ENCODE measurements at regions not wholly inside any gene's neighbourhood (a gene's known extent, or its start where the extent isn't known, plus 50 kb on each side); places are given as distances from the start of the nearest gene placed in this dataset.

GRCh38 chr7:17142831-17143541 is 155.5 kb upstream of the AHR start:
- no peak for TF ChIP-seq CTCF (IDR thresholded peaks at IDR 0.05)
- no peak for DNase-seq
- intact Hi-C loops (cut with DNase I, micrococcal nuclease), result no loop called here
- H3K4me1 ChIP-seq (ENCODE audit: low read depth), result peaks cover 5% of the 10 kb centered on the region
- H3K36me3 ChIP-seq (ENCODE audit: low read depth), result no peaks in the 10 kb centered on the region
- ATAC-seq, result peak; percentile 15
- no peak overlapping the region for H3K4me3 ChIP-seq
- no peaks in the 10 kb centered on the region for H3K9me3 ChIP-seq

- peaks cover 5% of the 10 kb centered on the region for H3K4me1 ChIP-seq (ENCODE audit: low read depth)
- no peak for DNase-seq
- no peaks in the 10 kb centered on the region for H3K36me3 ChIP-seq (ENCODE audit: low read depth)
- peak; percentile 40 for ATAC-seq
- H3K4me3 ChIP-seq, result no peak overlapping the region
- intact Hi-C loops (cut with DNase I, micrococcal nuclease), result no loop called here
- H3K9me3 ChIP-seq, result no peaks in the 10 kb centered on the region
- no peak for TF ChIP-seq CTCF (IDR thresholded peaks at IDR 0.05)
These were observed 154.1 kb upstream of the AHR start for GRCh38 chr7:17144322-17144721.

GRCh38 chr7:17146621-17147020 is 151.8 kb upstream of the AHR start:
- Histone ChIP-seq H3K9me3 (no peaks in the 10 kb centered on the region), H3K36me3 (ENCODE audit: low read depth) (no peaks in the 10 kb centered on the region), H3K4me3 (no peak overlapping the region), H3K4me1 (ENCODE audit: low read depth) (no peaks in the 10 kb centered on the region)
- TF ChIP-seq CTCF (IDR thresholded peaks at IDR 0.05), result no peak
- DNase-seq (no peak), ATAC-seq (no peak)
- intact Hi-C loops (cut with DNase I, micrococcal nuclease), result no loop called here

DNA sequence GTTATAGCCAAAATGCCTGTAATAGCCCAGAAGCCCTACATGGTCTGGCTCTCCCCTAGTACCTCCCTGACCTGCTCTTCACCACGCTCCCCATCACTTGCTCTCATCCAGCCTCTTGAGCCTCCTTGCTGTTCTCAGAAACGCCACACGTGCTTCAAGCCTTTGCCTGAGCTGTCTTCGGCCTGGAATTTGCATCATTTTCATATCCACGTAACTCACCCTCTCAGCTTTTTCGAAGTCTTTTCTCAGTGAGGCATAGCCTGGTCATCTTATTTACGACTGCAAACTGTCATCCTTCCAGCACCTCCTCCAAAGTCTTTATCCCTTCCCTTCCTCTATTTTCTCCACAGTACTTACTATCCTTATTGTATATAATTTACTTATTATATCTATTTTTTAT is 151.0 kb upstream of the AHR start:
- Histone ChIP-seq H3K9me3 (no peaks in the 10 kb centered on the region), H3K36me3 (ENCODE audit: low read depth) (no peaks in the 10 kb centered on the region), H3K4me3 (no peak overlapping the region), H3K4me1 (ENCODE audit: low read depth) (no peaks in the 10 kb centered on the region)
- intact Hi-C loops (cut with DNase I, micrococcal nuclease), result no loop called here
- DNase-seq (no peak), ATAC-seq (no peak)
- no peak for TF ChIP-seq CTCF (IDR thresholded peaks at IDR 0.05)

- DNase-seq, result no peak
- intact Hi-C loops (cut with DNase I, micrococcal nuclease), result no loop called here
- H3K9me3 ChIP-seq, result no peaks in the 10 kb centered on the region
- H3K4me1 ChIP-seq (ENCODE audit: low read depth), result no peaks in the 10 kb centered on the region
- H3K36me3 ChIP-seq (ENCODE audit: low read depth), result no peaks in the 10 kb centered on the region
- H3K4me3 ChIP-seq, result no peak overlapping the region
- TF ChIP-seq CTCF (IDR thresholded peaks at IDR 0.05), result no peak
- ATAC-seq, result no peak
These were observed 148.4 kb upstream of the AHR start for GRCh38 chr7:17150018-17150417.

- intact Hi-C loops (cut with DNase I, micrococcal nuclease), result no loop called here
- Histone ChIP-seq H3K36me3 (ENCODE audit: low read depth) (no peaks in the 10 kb centered on the region), H3K4me3 (no peak overlapping the region), H3K9me3 (no peaks in the 10 kb centered on the region), H3K4me1 (ENCODE audit: low read depth) (no peaks in the 10 kb centered on the region)
- no peak for TF ChIP-seq CTCF (IDR thresholded peaks at IDR 0.05)
- ATAC-seq (peak; percentile 33), DNase-seq (no peak)
These were observed 145.7 kb upstream of the AHR start for GRCh38 chr7:17152721-17153120.
